PC-9 (cell line): ENCODE measurements at regions not wholly inside any gene's neighbourhood (a gene's known extent, or its start where the extent isn't known, plus 50 kb on each side); places are given as distances from the start of the nearest gene placed in this dataset.

Experiments used
- CTCF ChIP-seq: fragments of 200-600 bp; sonication (generic); conservative IDR thresholded peaks from 2 replicates; pipeline ENCODE4 v1.6.1; 2017; ENCODE audit warnings: mixed run types, antibody characterized with exemption, mild to moderate bottlenecking, moderate library complexity
- EZH2 ChIP-seq: fragments of 200-600 bp; sonication (generic); IDR thresholded peaks from 2 replicates; pipeline ENCODE4 v1.8.0; 2017; ENCODE audit warnings: antibody characterized with exemption, low read depth

GRCh38 chr13:39960191-39960590 lies 304.7 kb downstream of the COG6 start:
- TF ChIP-seq CTCF = no peak
- TF ChIP-seq EZH2 = no peak
